ENCODE measurements at regions not wholly inside any gene's neighbourhood (a gene's known extent, or its start where the extent isn't known, plus 50 kb on each side); places are given as distances from the start of the nearest gene placed in this dataset.
A peak's percentile ranks its signal among the peaks of the same experiment; 100 is the strongest.

- DNase-seq = no peak
Observed at GRCh38 chr4:100284129-100284880, 94.0 kb upstream of the DDIT4L start.

DNA sequence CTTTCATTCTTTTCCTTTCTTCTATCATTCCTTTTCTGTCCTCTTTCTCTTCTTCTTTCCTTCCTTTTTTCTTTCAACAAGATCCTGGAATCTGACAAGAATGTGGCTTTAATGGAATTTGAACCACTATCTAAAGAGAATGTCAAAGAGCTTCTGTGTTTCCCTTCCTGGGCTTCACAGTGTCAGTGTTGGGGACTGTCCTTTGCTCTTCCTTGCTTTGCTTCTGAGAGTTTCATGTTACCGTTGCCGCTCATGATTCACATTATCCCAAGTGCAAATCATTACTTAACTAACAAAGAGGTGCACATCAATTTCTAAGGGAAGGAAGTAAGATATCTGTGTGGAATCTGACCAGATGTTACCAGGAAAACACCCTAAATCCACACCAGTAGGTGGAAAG is 90.5 kb upstream of the DDIT4L start:
- DNase-seq = no peak

DNA sequence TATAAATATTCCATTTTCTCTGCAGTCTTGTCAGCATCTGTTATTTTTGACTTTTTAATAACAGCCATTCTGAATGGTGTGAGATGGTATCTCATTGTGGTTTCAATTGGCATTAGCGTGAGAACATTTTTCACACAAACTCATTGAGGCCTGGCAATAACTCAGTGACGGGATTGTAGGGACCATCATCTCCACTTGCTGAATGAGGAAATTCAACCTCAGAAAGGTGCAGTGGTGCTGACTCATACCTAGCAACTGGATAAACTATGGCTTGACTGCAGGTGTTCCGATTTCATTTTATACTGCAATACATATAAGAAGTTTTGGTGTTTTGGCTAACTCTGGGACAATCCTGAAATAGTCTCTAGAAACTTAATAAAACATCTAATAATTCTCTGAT is 88.3 kb upstream of the DDIT4L start:
- no peak for DNase-seq

DNA sequence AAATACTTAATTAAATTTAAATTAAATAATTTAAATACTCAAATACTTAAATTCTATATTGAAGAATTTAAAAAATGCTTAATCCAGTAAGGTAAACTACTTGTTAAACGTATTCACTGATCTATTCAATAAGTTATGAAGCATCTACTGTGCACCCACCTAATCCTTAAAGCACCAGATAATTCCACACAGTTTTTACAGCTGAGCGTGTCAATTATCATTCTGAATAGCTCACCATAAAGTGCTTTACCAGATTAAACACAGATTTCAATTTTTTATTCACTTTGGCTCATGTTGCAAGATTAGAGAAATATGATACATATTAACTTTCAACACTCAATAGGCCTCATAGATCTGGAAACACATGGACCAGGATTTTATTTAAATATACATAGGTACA is 79.2 kb upstream of the DDIT4L start:
- DNase-seq = no peak

GRCh38 chr4:100268789-100269188 is 78.5 kb upstream of the DDIT4L start:
- no peak for DNase-seq

DNA sequence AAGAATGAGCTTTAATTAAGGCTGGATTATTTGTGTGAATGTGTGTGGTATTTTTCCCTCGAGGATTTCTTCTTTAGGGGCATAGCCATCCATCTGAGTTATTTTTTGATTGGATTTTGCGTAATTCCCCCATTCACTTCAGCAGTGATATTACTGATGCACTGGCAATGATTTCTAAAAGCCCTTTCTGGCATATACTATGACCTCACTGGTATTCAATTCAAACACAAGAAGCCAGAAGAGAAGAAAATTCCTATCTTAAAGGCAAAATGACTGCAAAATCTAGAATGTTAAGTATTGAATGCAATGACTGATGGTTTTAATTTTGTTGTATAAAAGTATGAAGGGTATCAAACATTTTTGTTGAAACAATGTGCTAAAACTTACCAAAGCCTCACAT is 71.1 kb upstream of the DDIT4L start:
- DNase-seq = no peak

GRCh38 chr4:100258675-100259074 is 68.4 kb upstream of the DDIT4L start:
- DNase-seq = no peak

DNA sequence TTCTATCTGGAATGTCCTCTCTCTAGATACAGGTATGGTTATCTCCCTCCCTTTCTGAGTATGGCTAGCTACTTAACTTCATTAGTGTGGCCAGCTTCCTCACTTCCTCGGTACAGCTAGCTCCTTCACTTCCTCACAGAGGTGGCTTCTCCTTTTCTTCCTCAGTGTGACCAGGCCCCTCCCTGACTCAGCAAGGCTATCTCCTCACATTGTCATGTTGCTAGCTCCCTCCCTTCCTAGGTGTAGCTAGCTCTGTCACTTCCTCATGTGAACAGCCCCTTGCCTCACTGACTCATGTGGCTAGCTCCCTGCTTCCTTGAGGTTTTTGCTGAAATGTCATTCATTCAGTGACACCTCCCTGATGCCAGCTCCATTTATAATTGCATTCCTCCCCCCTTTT is 67.3 kb upstream of the DDIT4L start:
- DNase-seq = no peak

- no peak for DNase-seq
Observed at GRCh38 chr4:100254237-100254636, 64.0 kb upstream of the DDIT4L start.

DNA sequence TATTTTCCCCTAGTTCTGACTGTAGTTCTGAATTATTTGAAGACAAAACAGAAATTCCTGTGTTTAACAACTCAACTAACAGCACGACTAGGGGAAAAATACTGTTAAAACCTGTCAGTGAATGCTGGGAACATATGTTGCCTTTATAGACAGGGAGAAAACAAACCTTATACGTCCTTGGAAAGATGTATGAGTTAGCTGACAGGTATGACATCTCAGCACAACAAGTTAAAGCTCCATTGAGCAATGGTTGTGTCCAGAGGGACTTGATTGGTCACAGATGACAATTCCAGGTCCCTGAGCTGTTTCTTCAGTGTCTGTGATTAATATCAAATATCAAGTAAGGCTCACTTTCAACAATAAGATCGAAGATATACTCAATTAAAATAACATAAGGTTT is 58.2 kb upstream of the DDIT4L start:
- peak; percentile 1 for DNase-seq

- DNase-seq = peak; percentile 2
Observed at GRCh38 chr4:100246697-100247096, 56.4 kb upstream of the DDIT4L start.

- DNase-seq = no peak
Observed at GRCh38 chr4:100244347-100244746, 54.1 kb upstream of the DDIT4L start.

Measured in left kidney (tissue), 1 donor.